HepG2 (cell line): ENCODE measurements at regions not wholly inside any gene's neighbourhood (a gene's known extent, or its start where the extent isn't known, plus 50 kb on each side); places are given as distances from the start of the nearest gene placed in this dataset.

Experiments used
- ATAC-seq: fragments of 200-7000 bp; cut with Tn5 transposase; 3 replicates; pipeline ENCODE4 v1.9.1; 2020; ENCODE audit warnings: mild to moderate bottlenecking, moderate library complexity
- BruUV-seq: library from RNA; stranded (reverse); fragments of 400-500 nt; replicated peaks from 2 replicates; lab custom pipeline; 2021; lab: Mats Ljungman, UMichigan
- CTCF ChIA-PET: fragments of 300-600 bp; formaldehyde crosslinking; extraction: SDS; loops from one replicate; lab custom pipeline; 2021; ENCODE audit warnings: low total read pairs, inconsistent platforms, low intra/inter-chr PET ratio; lab: Yijun Ruan, JAX
- POLR2A ChIA-PET: fragments of 350-600 bp; sonication (Branson Sonifier 250); formaldehyde crosslinking; loops from one replicate; lab custom pipeline; 2020; ENCODE audit warnings: antibody characterized with exemption, inconsistent platforms; lab: Yijun Ruan, JAX
- DNase-seq: peaks from one replicate; pipeline ENCODE4 v3.0.0-alpha.2; 2015; ENCODE audit warnings: low spot score
- FAIRE-seq: peaks from 3 replicates; lab custom pipeline; 2011; peaks lifted over from hg19 to GRCh38; lab: Jason Lieb, UNC
- H2AFZ ChIP-seq: one replicate; pipeline ENCODE4 v1.6.1; 2011; ENCODE audit warnings: low read length, inconsistent platforms
- H3K27ac ChIP-seq: fragments of 300-600 bp; 3 replicates; pipeline ENCODE4 v1.8.0; 2011; ENCODE audit warnings: mixed run types, mild to moderate bottlenecking, mixed read lengths, low read length, inconsistent platforms; ENCODE audit not compliant: insufficient read depth; ENCODE audit errors: extremely low read length
- H3K27me3 ChIP-seq, 2 experiments: fragments of 200-600 bp in 1 of 2; 2 replicates in 1 of 2; 3 replicates in 1 of 2; pipeline versions ENCODE4 v1.6.0 to v1.8.0; 2011; ENCODE audit warnings: low read length in 2 of 2, mild to moderate bottlenecking in 2 of 2, moderate library complexity in 2 of 2, inconsistent platforms in 1 of 2; ENCODE audit not compliant: insufficient read depth in 2 of 2, control insufficient read depth in 1 of 2
- H3K36me3 ChIP-seq, 2 experiments: fragments of 200-600 bp in 1 of 2; replicated peaks in 1 of 2; 2 replicates in 1 of 2; 3 replicates in 1 of 2; pipeline versions ENCODE4 v1.5.1 to v1.8.0; 2011; ENCODE audit warnings: low read length in 2 of 2, inconsistent platforms in 1 of 2; ENCODE audit not compliant: insufficient read depth in 2 of 2, control insufficient read depth in 1 of 2
- H3K4me1 ChIP-seq: 2 replicates; pipeline ENCODE4 v1.5.1; 2012; ENCODE audit warnings: low read length, inconsistent platforms; ENCODE audit not compliant: insufficient read depth
- H3K4me2 ChIP-seq: 2 replicates; pipeline ENCODE4 v1.6.0; 2011; ENCODE audit warnings: low read depth, low read length, inconsistent platforms
- H3K4me3 ChIP-seq, 3 experiments: fragments of 200-600 bp in 1 of 3; sonication (generic), shearing (Covaris generic) in 1 of 3; replicated peaks in 1 of 3; 2 replicates each; pipeline ENCODE4 v1.5.1; 2011 to 2016; ENCODE audit warnings: low read length in 3 of 3, inconsistent platforms in 2 of 3, low read depth in 2 of 3, mild to moderate bottlenecking in 2 of 3, control low read depth in 1 of 3, mixed read lengths in 1 of 3; ENCODE audit not compliant: insufficient read depth in 1 of 3
- H3K79me2 ChIP-seq: one replicate; pipeline ENCODE4 v1.6.1; 2011; ENCODE audit warnings: low read length, inconsistent platforms; ENCODE audit not compliant: insufficient read depth
- H3K9ac ChIP-seq: 2 replicates; pipeline ENCODE4 v1.6.0; 2011; ENCODE audit warnings: mild to moderate bottlenecking, low read depth, low read length, inconsistent platforms; ENCODE audit not compliant: insufficient read depth
- H3K9me3 ChIP-seq: 2 replicates; pipeline ENCODE4 v1.5.1; 2012; ENCODE audit warnings: mild to moderate bottlenecking, low read length
- H4K20me1 ChIP-seq: 2 replicates; pipeline ENCODE4 v1.6.0; 2011; ENCODE audit warnings: inconsistent platforms, mild to moderate bottlenecking, low read length, moderate library complexity; ENCODE audit not compliant: insufficient read depth
- MLX ChIP-seq: IDR thresholded peaks from 2 replicates; pipeline ENCODE4 v1.6.1; 2016
- SAFB2 ChIP-seq: sonication (generic); formaldehyde crosslinking; IDR thresholded peaks from 2 replicates; pipeline ENCODE4 v1.5.1; 2020; ENCODE audit warnings: missing genetic modification reagents, low read depth, mild to moderate bottlenecking, borderline replicate concordance
- ZEB1 ChIP-seq: IDR thresholded peaks from 2 replicates; pipeline ENCODE4 v1.6.1; 2012; ENCODE audit warnings: mild to moderate bottlenecking, low read depth, inconsistent platforms; ENCODE audit not compliant: insufficient replicate concordance
- ZFP1 ChIP-seq: IDR thresholded peaks from 2 replicates; pipeline ENCODE4 v1.6.1; 2016
- ZNF234 ChIP-seq: sonication (generic); formaldehyde crosslinking; conservative IDR thresholded peaks from 2 replicates; pipeline ENCODE4 v1.5.1; 2020; ENCODE audit warnings: mild to moderate bottlenecking, missing genetic modification reagents
- ZNF263 ChIP-seq: sonication (generic); formaldehyde crosslinking; IDR thresholded peaks from 2 replicates; pipeline ENCODE4 v1.4.0; 2020; ENCODE audit warnings: missing genetic modification reagents
- ZNF34 ChIP-seq: sonication (generic); formaldehyde crosslinking; IDR thresholded peaks from 2 replicates; pipeline ENCODE4 v1.4.0; 2020; ENCODE audit warnings: mild to moderate bottlenecking, missing genetic modification reagents, borderline replicate concordance
- WGBS: methylation state at CpG from one replicate; pipeline ENCODE4 v1.1.6; 2017; ENCODE audit warnings: low lambda C conversion rate; 5-methylcytosine and 5-hydroxymethylcytosine counted together
- in situ Hi-C: cut with HindIII; loops from 2 replicates; pipeline ENCODE4 v1.10.0; 2017; ENCODE audit warnings: low pct_unique_long_range_greater_than_20kb; ENCODE audit not compliant: extremely low pct_ligation_motif_present
- intact Hi-C: fragments of 100-400 bp; cut with micrococcal nuclease; formaldehyde crosslinking; loops from one replicate; pipeline ENCODE4 v1.10.0; 2022; ENCODE audit not compliant: unreplicated experiment
- TF ChIP-seq, protein P1 (sequence below): sonication (generic); formaldehyde crosslinking; IDR thresholded peaks from 2 replicates; pipeline ENCODE4 v1.5.0; 2020; ENCODE audit warnings: missing genetic modification reagents
- TF ChIP-seq, protein P2 (sequence below): fragments of 450-650 bp; IDR thresholded peaks from 2 replicates; pipeline ENCODE4 v1.6.1; 2017; ENCODE audit warnings: mild to moderate bottlenecking
- TF ChIP-seq, protein P3 (sequence below): sonication (generic); formaldehyde crosslinking; IDR thresholded peaks from 2 replicates; pipeline ENCODE4 v1.4.0; 2020; ENCODE audit warnings: missing genetic modification reagents, borderline replicate concordance
- TF ChIP-seq, protein P4 (sequence below): sonication (generic); formaldehyde crosslinking; IDR thresholded peaks from 2 replicates; pipeline ENCODE4 v1.5.0; 2020; ENCODE audit warnings: missing genetic modification reagents, mild to moderate bottlenecking, borderline replicate concordance

GRCh38 chr15:24766511-24767133, 91.0 kb downstream of the NPAP1 start:
- TF ChIP-seq, protein P1, sequence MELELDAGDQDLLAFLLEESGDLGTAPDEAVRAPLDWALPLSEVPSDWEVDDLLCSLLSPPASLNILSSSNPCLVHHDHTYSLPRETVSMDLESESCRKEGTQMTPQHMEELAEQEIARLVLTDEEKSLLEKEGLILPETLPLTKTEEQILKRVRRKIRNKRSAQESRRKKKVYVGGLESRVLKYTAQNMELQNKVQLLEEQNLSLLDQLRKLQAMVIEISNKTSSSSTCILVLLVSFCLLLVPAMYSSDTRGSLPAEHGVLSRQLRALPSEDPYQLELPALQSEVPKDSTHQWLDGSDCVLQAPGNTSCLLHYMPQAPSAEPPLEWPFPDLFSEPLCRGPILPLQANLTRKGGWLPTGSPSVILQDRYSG = no peak
- no peak for TF ChIP-seq ZFP1 (CRISPR knock-in tag)
- TF ChIP-seq, protein P2, sequence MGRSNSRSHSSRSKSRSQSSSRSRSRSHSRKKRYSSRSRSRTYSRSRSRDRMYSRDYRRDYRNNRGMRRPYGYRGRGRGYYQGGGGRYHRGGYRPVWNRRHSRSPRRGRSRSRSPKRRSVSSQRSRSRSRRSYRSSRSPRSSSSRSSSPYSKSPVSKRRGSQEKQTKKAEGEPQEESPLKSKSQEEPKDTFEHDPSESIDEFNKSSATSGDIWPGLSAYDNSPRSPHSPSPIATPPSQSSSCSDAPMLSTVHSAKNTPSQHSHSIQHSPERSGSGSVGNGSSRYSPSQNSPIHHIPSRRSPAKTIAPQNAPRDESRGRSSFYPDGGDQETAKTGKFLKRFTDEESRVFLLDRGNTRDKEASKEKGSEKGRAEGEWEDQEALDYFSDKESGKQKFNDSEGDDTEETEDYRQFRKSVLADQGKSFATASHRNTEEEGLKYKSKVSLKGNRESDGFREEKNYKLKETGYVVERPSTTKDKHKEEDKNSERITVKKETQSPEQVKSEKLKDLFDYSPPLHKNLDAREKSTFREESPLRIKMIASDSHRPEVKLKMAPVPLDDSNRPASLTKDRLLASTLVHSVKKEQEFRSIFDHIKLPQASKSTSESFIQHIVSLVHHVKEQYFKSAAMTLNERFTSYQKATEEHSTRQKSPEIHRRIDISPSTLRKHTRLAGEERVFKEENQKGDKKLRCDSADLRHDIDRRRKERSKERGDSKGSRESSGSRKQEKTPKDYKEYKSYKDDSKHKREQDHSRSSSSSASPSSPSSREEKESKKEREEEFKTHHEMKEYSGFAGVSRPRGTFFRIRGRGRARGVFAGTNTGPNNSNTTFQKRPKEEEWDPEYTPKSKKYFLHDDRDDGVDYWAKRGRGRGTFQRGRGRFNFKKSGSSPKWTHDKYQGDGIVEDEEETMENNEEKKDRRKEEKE = no peak
- no peak for TF ChIP-seq ZNF263
- no peak for TF ChIP-seq MLX
- TF ChIP-seq ZEB1 = no peak
- TF ChIP-seq SAFB2 = no peak
- TF ChIP-seq, protein P3, sequence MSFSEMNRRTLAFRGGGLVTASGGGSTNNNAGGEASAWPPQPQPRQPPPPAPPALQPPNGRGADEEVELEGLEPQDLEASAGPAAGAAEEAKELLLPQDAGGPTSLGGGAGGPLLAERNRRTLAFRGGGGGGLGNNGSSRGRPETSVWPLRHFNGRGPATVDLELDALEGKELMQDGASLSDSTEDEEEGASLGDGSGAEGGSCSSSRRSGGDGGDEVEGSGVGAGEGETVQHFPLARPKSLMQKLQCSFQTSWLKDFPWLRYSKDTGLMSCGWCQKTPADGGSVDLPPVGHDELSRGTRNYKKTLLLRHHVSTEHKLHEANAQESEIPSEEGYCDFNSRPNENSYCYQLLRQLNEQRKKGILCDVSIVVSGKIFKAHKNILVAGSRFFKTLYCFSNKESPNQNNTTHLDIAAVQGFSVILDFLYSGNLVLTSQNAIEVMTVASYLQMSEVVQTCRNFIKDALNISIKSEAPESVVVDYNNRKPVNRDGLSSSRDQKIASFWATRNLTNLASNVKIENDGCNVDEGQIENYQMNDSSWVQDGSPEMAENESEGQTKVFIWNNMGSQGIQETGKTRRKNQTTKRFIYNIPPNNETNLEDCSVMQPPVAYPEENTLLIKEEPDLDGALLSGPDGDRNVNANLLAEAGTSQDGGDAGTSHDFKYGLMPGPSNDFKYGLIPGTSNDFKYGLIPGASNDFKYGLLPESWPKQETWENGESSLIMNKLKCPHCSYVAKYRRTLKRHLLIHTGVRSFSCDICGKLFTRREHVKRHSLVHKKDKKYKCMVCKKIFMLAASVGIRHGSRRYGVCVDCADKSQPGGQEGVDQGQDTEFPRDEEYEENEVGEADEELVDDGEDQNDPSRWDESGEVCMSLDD = no peak
- TF ChIP-seq, protein P4, sequence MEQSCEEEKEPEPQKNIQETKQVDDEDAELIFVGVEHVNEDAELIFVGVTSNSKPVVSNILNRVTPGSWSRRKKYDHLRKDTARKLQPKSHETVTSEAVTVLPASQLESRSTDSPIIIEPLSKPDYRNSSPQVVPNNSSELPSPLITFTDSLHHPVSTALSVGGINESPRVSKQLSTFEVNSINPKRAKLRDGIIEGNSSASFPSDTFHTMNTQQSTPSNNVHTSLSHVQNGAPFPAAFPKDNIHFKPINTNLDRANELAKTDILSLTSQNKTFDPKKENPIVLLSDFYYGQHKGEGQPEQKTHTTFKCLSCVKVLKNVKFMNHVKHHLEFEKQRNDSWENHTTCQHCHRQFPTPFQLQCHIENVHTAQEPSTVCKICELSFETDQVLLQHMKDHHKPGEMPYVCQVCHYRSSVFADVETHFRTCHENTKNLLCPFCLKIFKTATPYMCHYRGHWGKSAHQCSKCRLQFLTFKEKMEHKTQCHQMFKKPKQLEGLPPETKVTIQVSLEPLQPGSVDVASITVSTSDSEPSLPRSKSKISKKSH = no peak
- no peak for TF ChIP-seq ZNF234 (CRISPR knock-in tag)
- no peak for TF ChIP-seq ZNF34 (CRISPR knock-in tag)
- Histone ChIP-seq H3K9me3 (peaks cover 47% of the 10 kb centered on the region), H4K20me1 (no peaks in the 10 kb centered on the region), H3K79me2 (no peaks in the 10 kb centered on the region), H3K4me2 (no peak overlapping the region), H3K4me1 (no peaks in the 10 kb centered on the region), H3K9ac (no peak overlapping the region), H3K4me3 (no peak overlapping the region), H2AFZ (no peak overlapping the region), H3K27me3 (no peaks in the 10 kb centered on the region), H3K36me3 (no peaks in the 10 kb centered on the region), H3K27ac (no peak overlapping the region)
- CTCF ChIA-PET = no interaction called here
- no TSS peak for BruUV-seq
- DNase-seq (no peak), FAIRE-seq (no peak), ATAC-seq (no peak)
- in situ Hi-C loops (no loop called here), intact Hi-C loops (no loop called here)
- POLR2A ChIA-PET = no interaction called here
- WGBS = 0% methylated on average over 1 of the region's 1 CpG
